ENCODE measurements at regions not wholly inside any gene's neighbourhood (a gene's known extent, or its start where the extent isn't known, plus 50 kb on each side); places are given as distances from the start of the nearest gene placed in this dataset.

GRCh38 chr20:60579941-60580515, 621.8 kb downstream of the CDH26 start:
- Histone ChIP-seq H3K27ac (replicated peaks) (no peak overlapping the region), H3K27me3 (ENCODE audit: insufficient read depth, poor library complexity, severe bottlenecking) (peaks cover 7% of the 10 kb centered on the region), H3K4me3 (replicated peaks; ENCODE audit: insufficient read depth, low read length) (no peak overlapping the region)
- no peak for DNase-seq (ENCODE audit: low read depth in 1 of 2, low spot score in 1 of 2)
- no peak for TF ChIP-seq SPI1 (IDR thresholded peaks at IDR 0.05; ENCODE audit: borderline replicate concordance, low read depth)
- TF ChIP-seq, protein P1, sequence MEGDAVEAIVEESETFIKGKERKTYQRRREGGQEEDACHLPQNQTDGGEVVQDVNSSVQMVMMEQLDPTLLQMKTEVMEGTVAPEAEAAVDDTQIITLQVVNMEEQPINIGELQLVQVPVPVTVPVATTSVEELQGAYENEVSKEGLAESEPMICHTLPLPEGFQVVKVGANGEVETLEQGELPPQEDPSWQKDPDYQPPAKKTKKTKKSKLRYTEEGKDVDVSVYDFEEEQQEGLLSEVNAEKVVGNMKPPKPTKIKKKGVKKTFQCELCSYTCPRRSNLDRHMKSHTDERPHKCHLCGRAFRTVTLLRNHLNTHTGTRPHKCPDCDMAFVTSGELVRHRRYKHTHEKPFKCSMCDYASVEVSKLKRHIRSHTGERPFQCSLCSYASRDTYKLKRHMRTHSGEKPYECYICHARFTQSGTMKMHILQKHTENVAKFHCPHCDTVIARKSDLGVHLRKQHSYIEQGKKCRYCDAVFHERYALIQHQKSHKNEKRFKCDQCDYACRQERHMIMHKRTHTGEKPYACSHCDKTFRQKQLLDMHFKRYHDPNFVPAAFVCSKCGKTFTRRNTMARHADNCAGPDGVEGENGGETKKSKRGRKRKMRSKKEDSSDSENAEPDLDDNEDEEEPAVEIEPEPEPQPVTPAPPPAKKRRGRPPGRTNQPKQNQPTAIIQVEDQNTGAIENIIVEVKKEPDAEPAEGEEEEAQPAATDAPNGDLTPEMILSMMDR (IDR thresholded peaks at IDR 0.05; ENCODE audit: insufficient read depth, low read length): no peak
- TF ChIP-seq POLR2AphosphoS5 (IDR thresholded peaks at IDR 0.05; ENCODE audit: low read depth): no peak
- TF ChIP-seq GABPA (IDR thresholded peaks at IDR 0.05; ENCODE audit: low read depth): no peak
- TF ChIP-seq, protein P2, sequence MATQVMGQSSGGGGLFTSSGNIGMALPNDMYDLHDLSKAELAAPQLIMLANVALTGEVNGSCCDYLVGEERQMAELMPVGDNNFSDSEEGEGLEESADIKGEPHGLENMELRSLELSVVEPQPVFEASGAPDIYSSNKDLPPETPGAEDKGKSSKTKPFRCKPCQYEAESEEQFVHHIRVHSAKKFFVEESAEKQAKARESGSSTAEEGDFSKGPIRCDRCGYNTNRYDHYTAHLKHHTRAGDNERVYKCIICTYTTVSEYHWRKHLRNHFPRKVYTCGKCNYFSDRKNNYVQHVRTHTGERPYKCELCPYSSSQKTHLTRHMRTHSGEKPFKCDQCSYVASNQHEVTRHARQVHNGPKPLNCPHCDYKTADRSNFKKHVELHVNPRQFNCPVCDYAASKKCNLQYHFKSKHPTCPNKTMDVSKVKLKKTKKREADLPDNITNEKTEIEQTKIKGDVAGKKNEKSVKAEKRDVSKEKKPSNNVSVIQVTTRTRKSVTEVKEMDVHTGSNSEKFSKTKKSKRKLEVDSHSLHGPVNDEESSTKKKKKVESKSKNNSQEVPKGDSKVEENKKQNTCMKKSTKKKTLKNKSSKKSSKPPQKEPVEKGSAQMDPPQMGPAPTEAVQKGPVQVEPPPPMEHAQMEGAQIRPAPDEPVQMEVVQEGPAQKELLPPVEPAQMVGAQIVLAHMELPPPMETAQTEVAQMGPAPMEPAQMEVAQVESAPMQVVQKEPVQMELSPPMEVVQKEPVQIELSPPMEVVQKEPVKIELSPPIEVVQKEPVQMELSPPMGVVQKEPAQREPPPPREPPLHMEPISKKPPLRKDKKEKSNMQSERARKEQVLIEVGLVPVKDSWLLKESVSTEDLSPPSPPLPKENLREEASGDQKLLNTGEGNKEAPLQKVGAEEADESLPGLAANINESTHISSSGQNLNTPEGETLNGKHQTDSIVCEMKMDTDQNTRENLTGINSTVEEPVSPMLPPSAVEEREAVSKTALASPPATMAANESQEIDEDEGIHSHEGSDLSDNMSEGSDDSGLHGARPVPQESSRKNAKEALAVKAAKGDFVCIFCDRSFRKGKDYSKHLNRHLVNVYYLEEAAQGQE (IDR thresholded peaks at IDR 0.05; ENCODE audit: insufficient replicate concordance, low read depth): no peak

DNA sequence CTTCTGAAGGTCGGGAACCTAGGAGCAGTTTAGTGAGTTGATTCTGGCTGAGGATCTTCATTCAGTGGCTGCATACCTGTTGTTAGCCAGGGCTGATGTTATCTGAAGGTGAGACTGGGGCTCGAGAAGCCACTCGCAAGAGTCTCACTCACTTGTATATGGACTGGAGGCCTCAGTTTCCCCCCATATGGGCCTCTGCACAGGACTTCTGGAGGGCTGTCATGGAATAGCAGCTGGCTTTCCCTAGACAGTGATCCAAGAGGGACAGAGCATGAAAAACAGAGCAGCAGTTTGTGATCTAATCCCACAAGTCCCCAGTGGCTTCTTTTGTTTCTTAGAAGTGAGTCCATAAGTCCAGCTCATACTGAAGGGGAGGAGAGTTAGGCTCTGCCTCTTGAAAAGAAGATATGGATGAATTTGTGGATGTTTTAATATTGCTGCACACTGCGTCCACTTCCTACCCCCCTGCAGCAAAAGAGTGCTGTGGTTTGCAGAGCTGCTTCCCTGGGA, 623.4 kb downstream of the CDH26 start:
- DNase-seq (ENCODE audit: low read depth in 1 of 2, low spot score in 1 of 2): no peak
- TF ChIP-seq, protein P2 (IDR thresholded peaks at IDR 0.05; ENCODE audit: insufficient replicate concordance, low read depth): no peak
- TF ChIP-seq, protein P1 (IDR thresholded peaks at IDR 0.05; ENCODE audit: insufficient read depth, low read length): no peak
- TF ChIP-seq POLR2AphosphoS5 (IDR thresholded peaks at IDR 0.05; ENCODE audit: low read depth) (no peak), SPI1 (IDR thresholded peaks at IDR 0.05; ENCODE audit: borderline replicate concordance, low read depth) (no peak), GABPA (IDR thresholded peaks at IDR 0.05; ENCODE audit: low read depth) (no peak)
- Histone ChIP-seq H3K27me3 (ENCODE audit: insufficient read depth, poor library complexity, severe bottlenecking) (peaks cover 7% of the 10 kb centered on the region), H3K4me3 (replicated peaks; ENCODE audit: insufficient read depth, low read length) (no peak overlapping the region), H3K27ac (replicated peaks) (no peak overlapping the region)

GRCh38 chr20:60583741-60584140, 625.5 kb downstream of the CDH26 start:
- no peak overlapping the region for H3K4me3 ChIP-seq (replicated peaks; ENCODE audit: insufficient read depth, low read length)
- no peak for DNase-seq (ENCODE audit: low read depth in 1 of 2, low spot score in 1 of 2)
- H3K27ac ChIP-seq (replicated peaks): no peak overlapping the region
- TF ChIP-seq, protein P2 (IDR thresholded peaks at IDR 0.05; ENCODE audit: insufficient replicate concordance, low read depth): no peak
- no peak for TF ChIP-seq SPI1 (IDR thresholded peaks at IDR 0.05; ENCODE audit: borderline replicate concordance, low read depth)
- TF ChIP-seq POLR2AphosphoS5 (IDR thresholded peaks at IDR 0.05; ENCODE audit: low read depth): no peak
- H3K27me3 ChIP-seq (ENCODE audit: insufficient read depth, poor library complexity, severe bottlenecking): peaks cover 7% of the 10 kb centered on the region

Measured in HL-60 (cell line).